ENCODE measurements at regions not wholly inside any gene's neighbourhood (a gene's known extent, or its start where the extent isn't known, plus 50 kb on each side); places are given as distances from the start of the nearest gene placed in this dataset.
"Not testable (repeated sequence)": the region's sequence is repeated elsewhere in the genome, so short reads cannot be mapped to it uniquely, and the experiment has no call there.

- CTCF ChIA-PET: no interaction called here
- H3K27me3 ChIP-seq (ENCODE audit: insufficient read depth, low read depth): peaks cover 3% of the 10 kb centered on the region; the same call in 1 of the 2 replicates
Observed at GRCh38 chr10:113497198-113497597, 55.7 kb upstream of the HABP2 start.

GRCh38 chr10:113498997-113499396 lies 53.9 kb upstream of the HABP2 start:
- DNase-seq: no peak
- BruUV-seq (replicated peaks): no TSS peak
- H4K20me1 ChIP-seq (ENCODE audit: insufficient read depth): no peaks in the 10 kb centered on the region
- POLR2A ChIA-PET (ENCODE audit: unreplicated experiment): no interaction called here
- no peak overlapping the region for H3K4me3 ChIP-seq
- CTCF ChIA-PET: no interaction called here
- no peaks in the 10 kb centered on the region for H3K4me1 ChIP-seq (replicated peaks; ENCODE audit: insufficient read depth)
- H3K4me2 ChIP-seq: no peak overlapping the region
- H3K79me2 ChIP-seq (ENCODE audit: low read depth): no peaks in the 10 kb centered on the region
- H3K9me3 ChIP-seq (ENCODE audit: insufficient read depth, low read depth): no peaks in the 10 kb centered on the region
- no peaks in the 10 kb centered on the region for H3F3A ChIP-seq (ENCODE audit: insufficient read depth, low read depth)
- no peaks in the 10 kb centered on the region for H3K9me2 ChIP-seq (ENCODE audit: insufficient read depth)
- H3K36me3 ChIP-seq (ENCODE audit: low read depth): no peaks in the 10 kb centered on the region
- H3K27ac ChIP-seq: no peak overlapping the region
- intact Hi-C loops (cut with micrococcal nuclease; ENCODE audit: unreplicated experiment): no loop called here
- no peaks in the 10 kb centered on the region for H3K27me3 ChIP-seq (ENCODE audit: insufficient read depth, low read depth)
- no peak overlapping the region for H2AFZ ChIP-seq
- TF ChIP-seq CTCF (conservative IDR thresholded peaks at IDR 0.05) (no peak), EZH2 (IDR thresholded peaks at IDR 0.05; ENCODE audit: low read depth) (no peak)

More at GRCh38 chr10:113497198-113497597, 55.7 kb upstream of the HABP2 start:
- H4K20me1 ChIP-seq (ENCODE audit: insufficient read depth): no peaks in the 10 kb centered on the region
- no peaks in the 10 kb centered on the region for H3K9me2 ChIP-seq (ENCODE audit: insufficient read depth)
- H3K36me3 ChIP-seq (ENCODE audit: low read depth): no peaks in the 10 kb centered on the region
- no TSS peak for BruUV-seq (replicated peaks)
- no peaks in the 10 kb centered on the region for H3K9me3 ChIP-seq (ENCODE audit: insufficient read depth, low read depth)
- no peak for TF ChIP-seq CTCF (conservative IDR thresholded peaks at IDR 0.05)
- TF ChIP-seq EZH2 (IDR thresholded peaks at IDR 0.05; ENCODE audit: low read depth): no peak
- H3K79me2 ChIP-seq (ENCODE audit: low read depth): no peaks in the 10 kb centered on the region
- H3F3A ChIP-seq (ENCODE audit: insufficient read depth, low read depth): no peaks in the 10 kb centered on the region
- no peak overlapping the region for H3K4me3 ChIP-seq
- H3K27ac ChIP-seq: no peak overlapping the region
- POLR2A ChIA-PET (ENCODE audit: unreplicated experiment): no interaction called here
- no peak overlapping the region for H2AFZ ChIP-seq
- intact Hi-C loops (cut with micrococcal nuclease; ENCODE audit: unreplicated experiment): no loop called here
- no peaks in the 10 kb centered on the region for H3K4me1 ChIP-seq (replicated peaks; ENCODE audit: insufficient read depth)
- DNase-seq: no peak
- no peak overlapping the region for H3K4me2 ChIP-seq

- no peak overlapping the region for H2AFZ ChIP-seq
- ChIA-PET CTCF (no interaction called here), POLR2A (ENCODE audit: unreplicated experiment) (no interaction called here)
- H3K9me2 ChIP-seq (ENCODE audit: insufficient read depth): no peaks in the 10 kb centered on the region
- H3F3A ChIP-seq (ENCODE audit: insufficient read depth, low read depth): no peaks in the 10 kb centered on the region
- no peaks in the 10 kb centered on the region for H3K36me3 ChIP-seq (ENCODE audit: low read depth)
- no peaks in the 10 kb centered on the region for H4K20me1 ChIP-seq (ENCODE audit: insufficient read depth)
- H3K27ac ChIP-seq: no peak overlapping the region
- intact Hi-C loops (cut with micrococcal nuclease; ENCODE audit: unreplicated experiment): no loop called here
- no TSS peak for BruUV-seq (replicated peaks)
- H3K4me1 ChIP-seq (replicated peaks; ENCODE audit: insufficient read depth): no peaks in the 10 kb centered on the region
- no peak overlapping the region for H3K4me3 ChIP-seq
- H3K79me2 ChIP-seq (ENCODE audit: low read depth): no peaks in the 10 kb centered on the region
- H3K27me3 ChIP-seq (ENCODE audit: insufficient read depth, low read depth): no peaks in the 10 kb centered on the region
- no peak for DNase-seq
- no peaks in the 10 kb centered on the region for H3K9me3 ChIP-seq (ENCODE audit: insufficient read depth, low read depth)
- no peak overlapping the region for H3K4me2 ChIP-seq
- no peak for TF ChIP-seq EZH2 (IDR thresholded peaks at IDR 0.05; ENCODE audit: low read depth)
- TF ChIP-seq CTCF (conservative IDR thresholded peaks at IDR 0.05): no peak
Observed at GRCh38 chr10:113499806-113500205, 53.0 kb upstream of the HABP2 start.

GRCh38 chr10:113501031-113501430 lies 51.8 kb upstream of the HABP2 start:
- intact Hi-C loops (cut with micrococcal nuclease; ENCODE audit: unreplicated experiment); DNase-seq; CTCF ChIA-PET; H3F3A ChIP-seq (ENCODE audit: insufficient read depth, low read depth); H3K27me3 ChIP-seq (ENCODE audit: insufficient read depth, low read depth); H4K20me1 ChIP-seq (ENCODE audit: insufficient read depth); H3K9me2 ChIP-seq (ENCODE audit: insufficient read depth); H3K79me2 ChIP-seq (ENCODE audit: low read depth); POLR2A ChIA-PET (ENCODE audit: unreplicated experiment); H3K4me2 ChIP-seq; H3K4me3 ChIP-seq; H3K36me3 ChIP-seq (ENCODE audit: low read depth); H2AFZ ChIP-seq; H3K4me1 ChIP-seq (replicated peaks; ENCODE audit: insufficient read depth); BruUV-seq (replicated peaks); H3K27ac ChIP-seq; H3K9me3 ChIP-seq (ENCODE audit: insufficient read depth, low read depth): not testable (repeated sequence)

Data from PC-9 (cell line).